H9 (cell line): ENCODE measurements at regions not wholly inside any gene's neighbourhood (a gene's known extent, or its start where the extent isn't known, plus 50 kb on each side); places are given as distances from the start of the nearest gene placed in this dataset.
A peak's percentile ranks its signal among the peaks of the same experiment; 100 is the strongest.
"Not testable (repeated sequence)": the region's sequence is repeated elsewhere in the genome, so short reads cannot be mapped to it uniquely, and the experiment has no call there.

ENCODE experiments used
- DNase-seq: peaks from one replicate; pipeline ENCODE4 v3.0.0-alpha.2; 2017
- H2AFZ ChIP-seq: one replicate; pipeline ENCODE4 v1.6.1; 2013; ENCODE audit warnings: mild to moderate bottlenecking, low read length, control low read depth, moderate library complexity
- H2AK5ac ChIP-seq: 2 replicates; pipeline ENCODE4 v1.6.1; 2013; ENCODE audit warnings: low read length, control low read depth, mixed read lengths; ENCODE audit not compliant: insufficient read length
- H2BK120ac ChIP-seq: one replicate; pipeline ENCODE4 v1.6.1; 2013; ENCODE audit warnings: low read depth, mild to moderate bottlenecking, low read length, control low read depth, inconsistent platforms; ENCODE audit not compliant: poor library complexity, severe bottlenecking
- H2BK12ac ChIP-seq: 2 replicates; pipeline ENCODE4 v1.6.1; 2013; ENCODE audit warnings: low read length, control low read depth, mixed read lengths, low read depth; ENCODE audit not compliant: insufficient read length
- H2BK15ac ChIP-seq: 2 replicates; pipeline ENCODE4 v1.6.1; 2013; ENCODE audit warnings: low read depth, low read length, control low read depth
- H2BK20ac ChIP-seq: one replicate; pipeline ENCODE4 v1.6.1; 2013; ENCODE audit warnings: low read depth, mild to moderate bottlenecking, low read length, control low read depth, inconsistent platforms; ENCODE audit not compliant: poor library complexity, severe bottlenecking
- H2BK5ac ChIP-seq: 2 replicates; pipeline ENCODE4 v1.6.1; 2013; ENCODE audit warnings: low read length, control low read depth, mixed read lengths; ENCODE audit not compliant: insufficient read length
- H3K14ac ChIP-seq: 2 replicates; pipeline ENCODE4 v1.6.1; 2013; ENCODE audit warnings: low read length, control low read depth; ENCODE audit not compliant: insufficient read depth
- H3K18ac ChIP-seq: 2 replicates; pipeline ENCODE4 v1.6.1; 2013; ENCODE audit warnings: low read depth, mild to moderate bottlenecking, mixed read lengths, low read length, control low read depth; ENCODE audit not compliant: insufficient read length
- H3K23ac ChIP-seq: 2 replicates; pipeline ENCODE4 v1.6.1; 2013; ENCODE audit warnings: low read length, control low read depth, mixed read lengths, low read depth; ENCODE audit not compliant: insufficient read length
- H3K23me2 ChIP-seq: 2 replicates; pipeline ENCODE4 v1.6.1; 2013; ENCODE audit warnings: low read depth, mild to moderate bottlenecking, mixed read lengths, low read length, control low read depth; ENCODE audit not compliant: insufficient read length, poor library complexity, severe bottlenecking
- H3K27ac ChIP-seq: 2 replicates; pipeline ENCODE4 v1.5.1; 2013; ENCODE audit warnings: low read length, control low read depth, mixed read lengths, low read depth; ENCODE audit not compliant: insufficient read length
- H3K27me3 ChIP-seq: 2 replicates; pipeline ENCODE4 v1.6.1; 2013; ENCODE audit warnings: low read length, control low read depth, inconsistent platforms; ENCODE audit not compliant: insufficient read depth
- H3K4ac ChIP-seq: 2 replicates; pipeline ENCODE4 v1.6.1; 2013; ENCODE audit warnings: low read depth, mild to moderate bottlenecking, control low read depth, inconsistent platforms, low read length, moderate library complexity
- H3K4me1 ChIP-seq: 2 replicates; pipeline ENCODE4 v1.6.1; 2013; ENCODE audit warnings: low read length, control low read depth, inconsistent platforms; ENCODE audit not compliant: insufficient read depth
- H3K4me2 ChIP-seq: 2 replicates; pipeline ENCODE4 v1.6.1; 2013; ENCODE audit warnings: low read length, control low read depth, mixed read lengths; ENCODE audit not compliant: insufficient read length, insufficient read depth
- H3K56ac ChIP-seq: 2 replicates; pipeline ENCODE4 v1.6.1; 2013; ENCODE audit warnings: low read depth, mild to moderate bottlenecking, mixed read lengths, low read length, control low read depth; ENCODE audit not compliant: insufficient read length
- H3K79me1 ChIP-seq: 2 replicates; pipeline ENCODE4 v1.6.1; 2013; ENCODE audit warnings: low read depth, mild to moderate bottlenecking, moderate library complexity, low read length, control low read depth, inconsistent platforms; ENCODE audit not compliant: insufficient read depth, poor library complexity, severe bottlenecking
- H3K79me2 ChIP-seq: 2 replicates; pipeline ENCODE4 v1.6.1; 2013; ENCODE audit warnings: low read length, control low read depth, inconsistent platforms; ENCODE audit not compliant: insufficient read depth
- H3K9ac ChIP-seq: 2 replicates; pipeline ENCODE4 v1.6.1; 2013; ENCODE audit warnings: low read length, control low read depth, mixed read lengths; ENCODE audit not compliant: insufficient read length; ENCODE audit errors: extremely low read depth
- H3K9me3 ChIP-seq: one replicate; pipeline ENCODE4 v1.6.1; 2013; ENCODE audit warnings: low read depth, low read length, inconsistent platforms; ENCODE audit not compliant: control insufficient read depth
- H3T11ph ChIP-seq: one replicate; pipeline ENCODE4 v1.6.1; 2013; ENCODE audit warnings: mild to moderate bottlenecking, low read length, control low read depth, inconsistent platforms
- H4K20me1 ChIP-seq: one replicate; pipeline ENCODE4 v1.6.1; 2013; ENCODE audit not compliant: control insufficient read depth, insufficient read length, insufficient read depth
- H4K5ac ChIP-seq: 2 replicates; pipeline ENCODE4 v1.6.1; 2013; ENCODE audit warnings: low read depth, mild to moderate bottlenecking, mixed read lengths, low read length, control low read depth; ENCODE audit not compliant: insufficient read length
- H4K8ac ChIP-seq: replicated peaks from 2 replicates; pipeline ENCODE4 v1.6.1; 2013; ENCODE audit warnings: low read length, control low read depth, mixed read lengths, low read depth; ENCODE audit not compliant: insufficient read length
- H4K91ac ChIP-seq: 2 replicates; pipeline ENCODE4 v1.6.1; 2013; ENCODE audit warnings: low read depth, mild to moderate bottlenecking, moderate library complexity, mixed read lengths, low read length, control low read depth; ENCODE audit not compliant: insufficient read length
- H3K27ac Mint-ChIP-seq, 3 experiments: 2 replicates in 2 of 3; 3 replicates in 1 of 3; pipeline ENCODE4 v1.8.0; 2020 to 2021; ENCODE audit warnings: mixed read lengths in 3 of 3, mild to moderate bottlenecking in 1 of 3, moderate library complexity in 1 of 3
- H3K27me3 Mint-ChIP-seq: 2 replicates; pipeline ENCODE4 v1.8.0; 2021; ENCODE audit warnings: low read depth, mild to moderate bottlenecking, moderate library complexity, mixed read lengths
- H3K36me3 Mint-ChIP-seq, 3 experiments: 2 replicates in 2 of 3; 3 replicates in 1 of 3; pipeline ENCODE4 v1.8.0; 2020 to 2021; ENCODE audit warnings: low read depth in 3 of 3, mixed read lengths in 3 of 3; ENCODE audit not compliant: insufficient read depth in 1 of 3
- H3K4me1 Mint-ChIP-seq, 2 experiments: 2 replicates each; pipeline ENCODE4 v1.8.0; 2020; ENCODE audit warnings: mixed read lengths in 2 of 2
- H3K4me3 Mint-ChIP-seq, 2 experiments: 2 replicates in 1 of 2; 3 replicates in 1 of 2; pipeline ENCODE4 v1.8.0; 2020 to 2021; ENCODE audit warnings: mild to moderate bottlenecking in 2 of 2, mixed read lengths in 2 of 2, moderate library complexity in 1 of 2
- H3K9me3 Mint-ChIP-seq, 2 experiments: 2 replicates in 1 of 2; 3 replicates in 1 of 2; pipeline ENCODE4 v1.8.0; 2020; ENCODE audit warnings: mild to moderate bottlenecking in 2 of 2, mixed read lengths in 2 of 2, moderate library complexity in 1 of 2
- WGBS: extraction: QIAGEN DNeasy Blood & Tissue Kit; methylation state at CpG from one replicate; pipeline ENCODE4 v1.1.7; 2013; ENCODE audit warnings: missing lambda C conversion rate, low lambda C conversion rate, mixed read lengths; ENCODE audit not compliant: insufficient read length; ENCODE audit errors: extremely low coverage; 5-methylcytosine and 5-hydroxymethylcytosine counted together

DNA sequence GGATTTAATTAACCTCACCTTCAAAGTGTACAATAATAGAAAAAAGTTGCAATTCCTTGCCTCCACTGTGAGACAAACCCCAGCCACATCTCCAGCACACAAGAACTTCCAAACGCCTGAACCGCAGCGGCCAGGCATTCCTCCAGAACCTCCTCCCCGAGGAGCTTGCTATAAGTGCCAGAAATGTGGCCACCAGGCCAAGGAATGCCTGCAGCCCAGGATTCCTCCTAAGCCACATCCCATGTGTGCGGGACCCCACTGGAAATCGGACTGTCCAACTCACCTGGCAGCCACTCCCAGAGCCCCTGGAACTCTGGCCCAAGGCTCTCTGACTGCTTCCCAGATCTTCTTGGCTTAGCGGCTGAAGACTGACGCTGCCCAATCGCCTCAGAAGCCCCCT lies 959.9 kb upstream of the GRIA3 start:
- H3K27ac ChIP-seq, H3K9me3 ChIP-seq, H4K20me1 ChIP-seq, H4K5ac ChIP-seq, H2BK20ac ChIP-seq, H4K91ac ChIP-seq, H3K56ac ChIP-seq, H3K23ac ChIP-seq, H3K79me1 ChIP-seq, H3K4ac ChIP-seq, H3K27me3 Mint-ChIP-seq, H2BK5ac ChIP-seq, H2AK5ac ChIP-seq, H3K14ac ChIP-seq, H2AFZ ChIP-seq, H4K8ac ChIP-seq, H2BK15ac ChIP-seq, H3K27me3 ChIP-seq, H3T11ph ChIP-seq, H3K18ac ChIP-seq, DNase-seq, H3K4me1 ChIP-seq, H2BK120ac ChIP-seq, H2BK12ac ChIP-seq, H3K23me2 ChIP-seq: not testable (repeated sequence)
- peaks cover 21% of the 10 kb centered on the region for H3K79me2 ChIP-seq
- peaks cover 3 to 16% of the 10 kb centered on the region in 2 experiments; a peak in 4 of 5 replicates for H3K9me3 Mint-ChIP-seq
- peaks cover 64 to 70% (median 67%) of the 10 kb centered on the region in 3 experiments for H3K36me3 Mint-ChIP-seq
- H3K4me2 ChIP-seq: peak overlapping the region; percentile 83
- peak overlapping the region; percentile 76 for H3K9ac ChIP-seq
- peak overlapping the region; percentile 89 to 99 (median 93) for H3K27ac Mint-ChIP-seq
- peaks cover 62 to 69% of the 10 kb centered on the region in 2 experiments for H3K4me1 Mint-ChIP-seq
- no CpG with 5 or more reads among the region's 9 CpGs for WGBS
- H3K4me3 Mint-ChIP-seq: peak overlapping the region; percentile 94 to 97
